ENCODE measurements at regions not wholly inside any gene's neighbourhood (a gene's known extent, or its start where the extent isn't known, plus 50 kb on each side); places are given as distances from the start of the nearest gene placed in this dataset.

DNA sequence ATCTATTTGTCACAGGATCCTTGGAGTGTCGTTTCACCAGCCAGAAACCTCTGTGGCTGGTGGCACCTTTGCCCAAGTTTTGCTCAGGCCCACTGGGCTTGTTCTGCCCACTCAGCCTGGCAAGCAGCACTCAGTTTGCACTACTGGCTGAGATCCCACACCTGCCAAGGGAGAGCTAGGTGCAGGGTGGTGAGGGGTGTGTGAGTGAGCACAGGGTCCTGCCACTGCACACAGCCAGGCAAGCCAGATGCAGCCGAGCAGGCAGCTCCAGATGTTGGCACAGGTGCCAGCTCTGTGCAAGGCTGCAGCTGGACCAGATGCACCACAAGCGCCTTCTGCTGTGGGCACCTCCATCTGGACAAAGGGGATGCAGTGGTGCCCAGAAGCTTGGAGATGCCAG is 281.7 kb upstream of the UBE2E3 start:
- TF ChIP-seq ZFX (IDR thresholded peaks at IDR 0.05; ENCODE audit: borderline replicate concordance): no peak
- TF ChIP-seq, protein P1, sequence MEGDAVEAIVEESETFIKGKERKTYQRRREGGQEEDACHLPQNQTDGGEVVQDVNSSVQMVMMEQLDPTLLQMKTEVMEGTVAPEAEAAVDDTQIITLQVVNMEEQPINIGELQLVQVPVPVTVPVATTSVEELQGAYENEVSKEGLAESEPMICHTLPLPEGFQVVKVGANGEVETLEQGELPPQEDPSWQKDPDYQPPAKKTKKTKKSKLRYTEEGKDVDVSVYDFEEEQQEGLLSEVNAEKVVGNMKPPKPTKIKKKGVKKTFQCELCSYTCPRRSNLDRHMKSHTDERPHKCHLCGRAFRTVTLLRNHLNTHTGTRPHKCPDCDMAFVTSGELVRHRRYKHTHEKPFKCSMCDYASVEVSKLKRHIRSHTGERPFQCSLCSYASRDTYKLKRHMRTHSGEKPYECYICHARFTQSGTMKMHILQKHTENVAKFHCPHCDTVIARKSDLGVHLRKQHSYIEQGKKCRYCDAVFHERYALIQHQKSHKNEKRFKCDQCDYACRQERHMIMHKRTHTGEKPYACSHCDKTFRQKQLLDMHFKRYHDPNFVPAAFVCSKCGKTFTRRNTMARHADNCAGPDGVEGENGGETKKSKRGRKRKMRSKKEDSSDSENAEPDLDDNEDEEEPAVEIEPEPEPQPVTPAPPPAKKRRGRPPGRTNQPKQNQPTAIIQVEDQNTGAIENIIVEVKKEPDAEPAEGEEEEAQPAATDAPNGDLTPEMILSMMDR (IDR thresholded peaks at IDR 0.05): no peak

All from 22Rv1 (cell line).